AG09319 (cell line): ENCODE measurements at regions not wholly inside any gene's neighbourhood (a gene's known extent, or its start where the extent isn't known, plus 50 kb on each side); places are given as distances from the start of the nearest gene placed in this dataset.

ENCODE experiments used
- DNase-seq: peaks from one replicate; pipeline ENCODE4 v3.0.0-alpha.2; 2010; ENCODE audit warnings: low read depth; ENCODE audit errors: extremely low read depth
- TF ChIP-seq, protein P1 (sequence below): IDR thresholded peaks from 2 replicates; pipeline ENCODE4 v1.5.1; 2011; ENCODE audit warnings: low read depth, mild to moderate bottlenecking, inconsistent platforms, low read length, moderate library complexity

DNA sequence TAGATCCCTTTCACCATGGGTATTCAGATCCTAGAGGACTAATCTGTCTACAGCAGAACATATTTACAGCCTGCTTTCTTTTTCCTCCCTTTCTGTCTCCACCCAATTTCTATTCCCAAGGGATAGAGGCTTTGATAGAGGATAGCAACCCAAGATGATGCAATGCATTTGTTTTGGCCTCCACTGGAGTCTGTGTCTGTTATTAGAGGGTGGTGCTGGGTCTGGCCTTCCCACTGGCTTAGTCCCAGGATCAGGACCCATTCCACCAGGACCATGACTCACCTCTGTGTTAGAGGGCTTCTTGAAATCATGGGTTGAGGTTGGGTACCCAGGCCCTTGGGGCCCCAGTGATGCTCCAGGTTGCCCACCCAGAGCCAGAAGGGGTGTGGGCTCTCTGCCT is 239.7 kb upstream of the TNP1 start:
- TF ChIP-seq, protein P1, sequence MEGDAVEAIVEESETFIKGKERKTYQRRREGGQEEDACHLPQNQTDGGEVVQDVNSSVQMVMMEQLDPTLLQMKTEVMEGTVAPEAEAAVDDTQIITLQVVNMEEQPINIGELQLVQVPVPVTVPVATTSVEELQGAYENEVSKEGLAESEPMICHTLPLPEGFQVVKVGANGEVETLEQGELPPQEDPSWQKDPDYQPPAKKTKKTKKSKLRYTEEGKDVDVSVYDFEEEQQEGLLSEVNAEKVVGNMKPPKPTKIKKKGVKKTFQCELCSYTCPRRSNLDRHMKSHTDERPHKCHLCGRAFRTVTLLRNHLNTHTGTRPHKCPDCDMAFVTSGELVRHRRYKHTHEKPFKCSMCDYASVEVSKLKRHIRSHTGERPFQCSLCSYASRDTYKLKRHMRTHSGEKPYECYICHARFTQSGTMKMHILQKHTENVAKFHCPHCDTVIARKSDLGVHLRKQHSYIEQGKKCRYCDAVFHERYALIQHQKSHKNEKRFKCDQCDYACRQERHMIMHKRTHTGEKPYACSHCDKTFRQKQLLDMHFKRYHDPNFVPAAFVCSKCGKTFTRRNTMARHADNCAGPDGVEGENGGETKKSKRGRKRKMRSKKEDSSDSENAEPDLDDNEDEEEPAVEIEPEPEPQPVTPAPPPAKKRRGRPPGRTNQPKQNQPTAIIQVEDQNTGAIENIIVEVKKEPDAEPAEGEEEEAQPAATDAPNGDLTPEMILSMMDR: no peak
- no peak for DNase-seq

DNA sequence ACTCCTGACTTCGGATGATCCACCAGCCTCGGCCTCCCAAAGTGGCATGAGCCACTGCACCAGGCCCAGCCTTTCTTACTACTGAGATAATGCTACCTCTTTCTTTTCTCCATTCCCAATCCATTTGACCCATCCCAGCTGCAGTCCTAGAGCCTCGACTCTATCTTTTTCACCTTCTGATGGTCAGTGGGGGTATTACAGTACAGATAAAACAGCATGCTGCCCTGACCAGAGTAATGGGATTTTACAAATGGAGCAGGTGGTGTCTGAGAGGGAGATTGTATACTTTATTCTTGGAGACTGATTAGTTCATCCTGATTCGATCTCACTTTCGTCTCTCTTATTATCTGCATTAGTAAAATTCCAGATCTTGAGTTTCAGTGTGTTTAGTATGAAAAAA is 238.6 kb upstream of the TNP1 start:
- TF ChIP-seq, protein P1: no peak
- no peak for DNase-seq

DNA sequence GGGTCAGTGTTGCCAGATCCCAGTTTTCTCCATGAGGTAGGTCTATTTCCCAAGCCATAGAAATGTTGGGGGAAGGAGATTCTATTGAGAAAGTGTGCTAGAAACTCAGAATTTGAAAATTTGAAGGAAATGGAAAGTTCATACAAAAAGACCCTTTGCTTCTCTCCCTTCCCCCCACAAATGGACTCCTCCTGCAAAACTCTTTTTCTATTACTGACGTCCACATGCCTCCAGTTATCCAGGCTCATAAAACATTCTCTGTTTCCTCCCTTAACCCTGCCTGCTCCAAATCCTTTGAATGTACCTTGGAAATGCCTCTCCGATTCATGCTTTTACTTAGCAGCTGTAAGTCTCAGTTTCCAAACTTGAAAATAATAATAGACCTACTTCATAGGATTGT is 237.5 kb upstream of the TNP1 start:
- no peak for DNase-seq

DNA sequence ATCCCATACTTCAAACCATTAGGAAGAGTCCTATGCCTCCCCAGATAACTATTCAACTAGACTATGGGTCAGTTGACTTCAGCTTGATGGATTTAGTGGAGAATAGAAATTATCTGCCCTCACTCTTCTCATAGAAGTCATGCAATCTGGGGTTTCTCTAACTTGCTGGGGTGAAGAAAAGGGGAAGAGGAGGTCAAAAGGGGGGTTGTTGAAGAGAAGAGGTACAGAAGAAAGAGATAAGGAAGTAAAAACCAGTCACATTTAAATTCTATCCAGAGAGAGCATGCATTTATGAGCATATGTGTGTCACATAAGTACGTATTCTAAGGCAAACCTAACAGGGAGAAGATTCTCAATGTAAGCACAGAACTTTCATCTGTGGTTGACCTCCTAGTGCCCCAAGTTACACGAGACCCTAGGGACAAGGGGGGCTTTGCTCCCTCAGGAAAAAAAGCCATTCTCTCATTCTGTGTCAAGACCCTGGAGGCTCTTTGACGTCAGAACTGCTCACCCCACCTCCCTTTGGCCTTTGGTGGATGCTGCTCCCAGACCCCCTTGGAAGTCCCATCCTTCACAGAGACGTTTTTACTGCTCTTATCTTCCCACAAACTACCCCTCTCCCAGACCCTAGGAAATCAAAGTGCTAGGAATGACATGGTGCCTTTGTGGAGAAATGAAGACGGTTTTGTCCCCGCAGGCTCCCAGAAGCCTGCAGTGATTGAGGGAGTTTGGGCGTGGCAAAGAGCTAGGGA is 236.8 kb upstream of the TNP1 start:
- DNase-seq: no peak
- TF ChIP-seq, protein P1: no peak

More for the DNA sequence above, 237.5 kb upstream of the TNP1 start:
- TF ChIP-seq, protein P1: no peak

DNA sequence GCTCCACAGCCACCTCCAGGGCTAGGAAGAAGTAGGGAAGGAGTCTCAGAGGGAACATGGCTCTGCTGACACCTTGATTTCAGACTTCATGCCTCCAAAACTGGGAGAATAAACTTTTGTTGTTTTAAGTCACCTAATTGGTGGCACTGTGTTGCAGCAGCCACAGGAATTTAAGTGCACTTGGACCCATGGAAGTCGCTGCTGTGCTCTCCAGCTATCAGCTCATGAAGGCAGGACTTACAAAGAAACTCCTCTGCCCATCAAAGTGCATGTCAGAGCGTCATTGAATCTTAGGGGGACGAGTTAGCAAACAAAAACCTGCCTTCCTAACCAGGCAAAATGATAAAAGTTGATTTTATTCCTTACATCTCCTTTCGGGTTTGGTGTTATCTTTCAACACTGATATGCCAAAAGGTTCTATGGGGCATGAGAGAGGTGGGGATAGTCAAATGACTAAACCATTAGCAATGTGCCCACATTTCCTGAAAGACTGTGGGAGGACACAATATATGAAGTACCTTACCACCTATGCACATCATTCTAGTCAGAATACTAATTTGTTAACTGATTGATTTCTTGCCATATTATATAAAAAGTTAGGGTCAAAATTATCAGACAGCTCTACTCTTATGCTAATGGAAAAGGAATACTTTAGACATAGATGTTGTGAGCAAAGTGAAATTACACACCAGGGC is 235.8 kb upstream of the TNP1 start:
- DNase-seq: no peak
- TF ChIP-seq, protein P1: no peak

DNA sequence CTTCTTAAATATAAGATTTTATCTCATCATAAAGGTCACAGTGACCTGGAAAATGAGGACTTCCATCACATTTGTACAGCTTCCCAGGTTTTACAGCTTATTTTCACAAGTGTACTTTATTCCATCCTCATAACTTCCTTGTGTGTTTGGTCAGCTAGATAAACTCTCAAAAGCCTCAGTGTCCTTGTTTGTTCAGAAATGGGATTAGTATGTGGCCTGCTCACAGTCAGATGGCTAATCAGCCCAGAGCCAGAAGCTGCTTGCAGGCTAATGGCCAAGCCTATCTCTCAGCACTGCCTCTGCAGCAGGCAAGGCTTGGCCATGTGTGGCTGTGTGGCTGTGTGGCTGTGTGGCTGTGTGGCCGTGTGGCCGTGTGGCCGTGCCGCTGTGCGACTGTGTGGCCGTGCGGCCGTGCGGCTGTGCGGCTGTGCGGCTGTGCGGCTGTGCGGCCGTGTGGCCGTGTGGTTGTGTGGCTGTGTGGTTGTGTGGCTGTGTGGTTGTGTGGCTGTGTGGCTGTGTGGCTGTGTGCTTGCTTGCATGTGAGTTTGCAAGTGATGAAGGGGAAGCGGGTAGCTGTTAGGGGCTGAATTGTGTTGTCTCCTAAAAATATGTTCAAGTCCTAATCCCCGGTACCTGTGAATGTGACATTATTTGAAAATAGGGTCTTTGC is 233.0 kb upstream of the TNP1 start:
- no peak for DNase-seq
- TF ChIP-seq, protein P1: no peak

DNA sequence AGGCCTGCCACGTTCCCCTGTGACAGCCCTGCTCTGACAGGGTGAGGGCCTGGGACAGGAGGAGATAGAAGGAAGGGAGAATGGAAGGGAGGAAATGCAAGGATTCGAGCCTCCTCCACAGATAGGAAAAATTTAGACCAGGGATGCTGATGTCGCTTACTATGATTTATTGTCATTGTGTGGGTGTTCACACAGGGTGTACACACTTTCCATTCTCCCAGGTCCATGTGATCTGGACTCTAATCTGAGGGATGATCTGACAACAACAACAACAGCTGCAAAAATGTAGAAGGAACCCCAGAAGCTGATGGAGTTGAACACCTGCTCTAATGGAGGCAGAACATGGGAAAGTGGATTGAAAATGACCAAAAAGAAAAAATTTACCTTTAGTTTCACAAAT is 231.7 kb upstream of the TNP1 start:
- DNase-seq: no peak
- TF ChIP-seq, protein P1: no peak
